CD14-positive monocyte (primary cell): ENCODE measurements at regions not wholly inside any gene's neighbourhood (a gene's known extent, or its start where the extent isn't known, plus 50 kb on each side); places are given as distances from the start of the nearest gene placed in this dataset.

Experiments used
- DNase-seq, 3 donors: peaks; one replicate each; pipeline ENCODE4 v3.0.0-alpha.2; 2011 to 2022
- H2AFZ ChIP-seq: 2 replicates; pipeline ENCODE4 v1.6.0; 2012; ENCODE audit warnings: mild to moderate bottlenecking, low read depth, low read length, inconsistent platforms; ENCODE audit not compliant: insufficient read depth, poor library complexity, severe bottlenecking
- H3K27ac ChIP-seq, 2 donors: 1 replicate in 1 of 2; 2 replicates in 1 of 2; pipeline ENCODE4 v1.5.1; 2012 to 2013; ENCODE audit warnings: low read length in 2 of 2, control low read depth in 1 of 2, inconsistent platforms in 1 of 2, low read depth in 1 of 2, mild to moderate bottlenecking in 1 of 2
- H3K27me3 ChIP-seq, 2 donors: one replicate each; pipeline versions ENCODE4 v1.6.0 to v1.6.1; 2011 to 2013; ENCODE audit warnings: low read length in 2 of 2; ENCODE audit not compliant: control insufficient read depth in 2 of 2, insufficient read depth in 2 of 2
- H3K36me3 ChIP-seq, 2 donors: replicated peaks in 1 of 2; 1 replicate in 1 of 2; 2 replicates in 1 of 2; pipeline versions ENCODE4 v1.5.1 to v1.6.1; 2012 to 2013; ENCODE audit warnings: low read length in 2 of 2, control low read depth in 1 of 2, inconsistent platforms in 1 of 2, mild to moderate bottlenecking in 1 of 2; ENCODE audit not compliant: insufficient read depth in 2 of 2, control insufficient read depth in 1 of 2
- H3K4me1 ChIP-seq, 2 donors: 1 replicate in 1 of 2; 2 replicates in 1 of 2; pipeline versions ENCODE4 v1.5.1 to v1.6.1; 2012 to 2013; ENCODE audit warnings: low read length in 2 of 2, control low read depth in 1 of 2, inconsistent platforms in 1 of 2, mild to moderate bottlenecking in 1 of 2, moderate library complexity in 1 of 2; ENCODE audit not compliant: insufficient read depth in 2 of 2, control insufficient read depth in 1 of 2
- H3K4me2 ChIP-seq: replicated peaks from 2 replicates; pipeline ENCODE3; 2012; ENCODE audit warnings: low read length, moderate library complexity, mild to moderate bottlenecking; ENCODE audit not compliant: poor library complexity, severe bottlenecking; ENCODE audit errors: extremely low read depth
- H3K4me3 ChIP-seq, 3 experiments: fragments of 200-600 bp in 1 of 3; sonication (generic) in 1 of 3; replicated peaks in 1 of 3; 1 replicate in 2 of 3; 2 replicates in 1 of 3; pipeline ENCODE4 v1.5.1; 2011 to 2013; ENCODE audit warnings: low read length in 3 of 3, mild to moderate bottlenecking in 3 of 3, control low read depth in 2 of 3, low read depth in 2 of 3, inconsistent platforms in 1 of 3, moderate library complexity in 1 of 3
- H3K79me2 ChIP-seq: 2 replicates; pipeline ENCODE4 v1.6.0; 2012; ENCODE audit warnings: mild to moderate bottlenecking, control low read depth, inconsistent platforms, low read length, moderate library complexity; ENCODE audit not compliant: insufficient read depth
- H3K9ac ChIP-seq: 2 replicates; pipeline ENCODE4 v1.6.0; 2017; ENCODE audit warnings: low read length, mild to moderate bottlenecking; ENCODE audit not compliant: insufficient read depth, poor library complexity, severe bottlenecking
- H3K9me3 ChIP-seq, 2 donors: replicated peaks in 1 of 2; 1 replicate in 1 of 2; 2 replicates in 1 of 2; pipeline versions ENCODE4 v1.5.1 to v1.6.1; 2012 to 2013; ENCODE audit warnings: low read length in 2 of 2, control low read depth in 1 of 2; ENCODE audit not compliant: control insufficient read depth in 1 of 2, insufficient read depth in 1 of 2
- H4K20me1 ChIP-seq: 2 replicates; pipeline ENCODE4 v1.6.0; 2012; ENCODE audit warnings: mild to moderate bottlenecking, low read length, control low read depth, moderate library complexity; ENCODE audit not compliant: insufficient read depth
- H3K27ac Mint-ChIP-seq, 7 donors: one replicate each; pipeline ENCODE4 v1.8.0; 2020; ENCODE audit warnings: mild to moderate bottlenecking in 7 of 7, mixed read lengths in 7 of 7, moderate library complexity in 6 of 7, inconsistent platforms in 2 of 7
- H3K27me3 Mint-ChIP-seq, 3 donors: one replicate each; pipeline ENCODE4 v1.8.0; 2021 to 2022; ENCODE audit warnings: low read depth in 3 of 3, mild to moderate bottlenecking in 3 of 3, mixed read lengths in 3 of 3, moderate library complexity in 3 of 3, inconsistent platforms in 1 of 3
- H3K36me3 Mint-ChIP-seq, 2 donors: one replicate each; pipeline ENCODE4 v1.8.0; 2020; ENCODE audit warnings: mixed read lengths in 2 of 2, inconsistent platforms in 1 of 2, mild to moderate bottlenecking in 1 of 2
- H3K4me1 Mint-ChIP-seq: one replicate; pipeline ENCODE4 v1.8.0; 2020; ENCODE audit warnings: mild to moderate bottlenecking, mixed read lengths
- H3K4me3 Mint-ChIP-seq, 2 donors: one replicate each; pipeline ENCODE4 v1.8.0; 2020; ENCODE audit warnings: mild to moderate bottlenecking in 2 of 2, mixed read lengths in 2 of 2, moderate library complexity in 1 of 2
- H3K9me3 Mint-ChIP-seq, 7 donors: one replicate each; pipeline ENCODE4 v1.8.0; 2020 to 2022; ENCODE audit warnings: mixed read lengths in 7 of 7, mild to moderate bottlenecking in 6 of 7, moderate library complexity in 6 of 7, inconsistent platforms in 2 of 7
- CTCF ChIP-seq: fragments of 200-600 bp; IDR thresholded peaks from one replicate; pipeline ENCODE4 v1.8.0; 2022; ENCODE audit warnings: antibody characterized with exemption, mild to moderate bottlenecking
- WGBS: methylation state at CpG from one replicate; pipeline ENCODE4 v1.1.5; 2013; ENCODE audit warnings: missing lambda C conversion rate; ENCODE audit not compliant: insufficient coverage; 5-methylcytosine and 5-hydroxymethylcytosine counted together
- intact Hi-C, 2 donors: fragments of 100-400 bp; cut with micrococcal nuclease; formaldehyde crosslinking; loops; one replicate each; pipeline versions ENCODE4 v1.15.0 to v1.15.1; 2023

DNA sequence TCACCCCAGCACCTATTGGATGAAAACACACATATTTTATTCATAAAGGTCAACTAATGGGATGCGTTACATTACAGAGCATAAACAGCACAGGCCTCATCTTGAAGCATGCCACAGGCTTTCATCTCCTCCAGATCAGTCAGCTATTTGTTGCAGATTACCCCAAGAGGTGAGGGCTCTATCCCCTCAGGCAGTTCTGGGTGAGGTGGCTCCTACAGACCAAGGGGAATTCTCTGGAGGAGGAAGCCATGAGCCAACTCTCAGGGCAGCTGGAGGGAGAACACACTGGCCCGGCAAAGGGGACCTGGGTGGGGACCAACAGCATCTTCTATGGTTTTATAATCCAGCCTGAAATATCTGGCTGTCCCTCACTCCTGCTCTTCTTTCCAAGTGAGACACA is 126.4 kb upstream of the BTBD3 start:
- DNase-seq: no peak
- Mint-ChIP-seq H3K27ac (no peak overlapping the region), H3K36me3 (no peaks in the 10 kb centered on the region), H3K4me1 (peaks cover 2% of the 10 kb centered on the region), H3K9me3 (peaks cover 0 to 2% (median 0%) of the 10 kb centered on the region in 7 donors), H3K27me3 (no peaks in the 10 kb centered on the region), H3K4me3 (no peak overlapping the region)
- no peaks in the 10 kb centered on the region for H3K79me2 ChIP-seq
- H2AFZ ChIP-seq: no peak overlapping the region
- no peak overlapping the region for H3K4me2 ChIP-seq
- no peak overlapping the region for H3K27ac ChIP-seq
- H3K27me3 ChIP-seq: no peaks in the 10 kb centered on the region
- no peaks in the 10 kb centered on the region for H3K9me3 ChIP-seq
- H3K4me1 ChIP-seq: no peaks in the 10 kb centered on the region
- no peak overlapping the region for H3K4me3 ChIP-seq
- intact Hi-C loops: no loop called here
- no peaks in the 10 kb centered on the region for H3K36me3 ChIP-seq
- H3K9ac ChIP-seq: no peak overlapping the region
- 100% methylated on average over 2 of the region's 2 CpGs for WGBS
- no peaks in the 10 kb centered on the region for H4K20me1 ChIP-seq
- TF ChIP-seq CTCF: no peak

DNA sequence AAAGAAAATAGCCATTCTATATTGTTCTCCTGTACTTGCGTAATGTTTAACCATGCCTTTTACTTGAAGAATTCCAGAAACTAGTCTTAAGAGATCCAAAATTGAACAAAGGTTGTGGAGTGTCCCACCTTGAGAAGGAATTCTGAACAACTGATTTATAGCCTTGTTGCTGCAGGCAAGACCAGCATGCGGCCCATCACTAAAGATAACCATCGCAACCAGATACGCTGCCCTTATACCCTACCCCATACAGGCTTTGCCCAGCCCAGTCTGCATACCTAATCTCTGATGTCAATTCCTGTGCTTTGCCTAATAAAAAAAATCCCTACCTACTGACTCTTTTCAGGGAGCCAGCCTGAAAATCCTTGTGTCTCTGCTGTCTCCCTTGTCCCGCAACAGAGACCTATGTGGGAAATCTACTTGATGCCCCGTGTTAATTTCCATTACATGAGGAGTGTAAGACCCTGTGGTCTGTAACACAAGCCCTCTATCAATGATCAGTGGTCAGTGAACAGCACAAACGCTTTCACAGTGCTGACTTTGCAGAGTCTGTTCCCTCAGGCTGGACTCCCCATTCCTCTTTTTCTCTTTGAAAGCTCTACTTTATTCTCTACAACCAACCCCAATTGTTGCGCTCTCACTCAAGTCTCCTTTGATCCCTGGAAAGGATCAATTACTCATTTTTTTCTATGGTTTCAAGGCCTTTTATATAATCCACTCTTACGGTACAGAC is 125.7 kb upstream of the BTBD3 start:
- no peak for TF ChIP-seq CTCF
- no peaks in the 10 kb centered on the region for H3K9me3 ChIP-seq
- peaks cover 0 to 2% (median 0%) of the 10 kb centered on the region in 7 donors for H3K9me3 Mint-ChIP-seq
- WGBS: 100% methylated on average over 5 of the region's 9 CpGs
- H2AFZ ChIP-seq: no peak overlapping the region
- no peak overlapping the region for H3K27ac ChIP-seq
- H3K4me1 Mint-ChIP-seq: peaks cover 2% of the 10 kb centered on the region
- no peak overlapping the region for H3K4me2 ChIP-seq
- no peaks in the 10 kb centered on the region for H3K36me3 Mint-ChIP-seq
- no peaks in the 10 kb centered on the region for H3K4me1 ChIP-seq
- H3K27me3 Mint-ChIP-seq: peaks cover 0 to under 1% (median 0%) of the 10 kb centered on the region in 3 donors
- H3K4me3 Mint-ChIP-seq: no peak overlapping the region
- intact Hi-C loops: no loop called here
- no peak overlapping the region for H3K27ac Mint-ChIP-seq
- H3K9ac ChIP-seq: no peak overlapping the region
- H3K27me3 ChIP-seq: no peaks in the 10 kb centered on the region
- H3K36me3 ChIP-seq: no peaks in the 10 kb centered on the region
- H3K4me3 ChIP-seq: no peak overlapping the region
- no peaks in the 10 kb centered on the region for H3K79me2 ChIP-seq
- H4K20me1 ChIP-seq: no peaks in the 10 kb centered on the region
- DNase-seq: no peak
